ENCODE measurements at regions not wholly inside any gene's neighbourhood (a gene's known extent, or its start where the extent isn't known, plus 50 kb on each side); places are given as distances from the start of the nearest gene placed in this dataset.

- no peaks in the 10 kb centered on the region for H3K9me3 ChIP-seq (ENCODE audit: severe bottlenecking)
- no peak for DNase-seq
- H3K36me3 ChIP-seq: no peaks in the 10 kb centered on the region
- H3K27ac ChIP-seq: no peak overlapping the region
- no peak for TF ChIP-seq CTCF (IDR thresholded peaks at IDR 0.05; ENCODE audit: low read depth, low read length)
- H3K4me3 ChIP-seq (ENCODE audit: low read depth, low read length): no peak overlapping the region
- no peaks in the 10 kb centered on the region for H3K27me3 ChIP-seq (ENCODE audit: insufficient read depth, low read depth, severe bottlenecking)
Measured at GRCh38 chr6:14051355-14051754, 66.2 kb upstream of the CD83 start.

- H3K27me3 ChIP-seq (ENCODE audit: insufficient read depth, low read depth, severe bottlenecking): no peaks in the 10 kb centered on the region
- no peak for DNase-seq
- no peak for TF ChIP-seq CTCF (IDR thresholded peaks at IDR 0.05; ENCODE audit: low read depth, low read length)
Measured at GRCh38 chr6:14053811-14054210, 63.8 kb upstream of the CD83 start.

GRCh38 chr6:14055541-14055940 lies 62.0 kb upstream of the CD83 start:
- H3K27ac ChIP-seq: no peak overlapping the region
- TF ChIP-seq CTCF (IDR thresholded peaks at IDR 0.05; ENCODE audit: low read depth, low read length): no peak
- no peak overlapping the region for H3K4me3 ChIP-seq (ENCODE audit: low read depth, low read length)
- H3K36me3 ChIP-seq: no peaks in the 10 kb centered on the region
- no peaks in the 10 kb centered on the region for H3K9me3 ChIP-seq (ENCODE audit: severe bottlenecking)
- no peaks in the 10 kb centered on the region for H3K27me3 ChIP-seq (ENCODE audit: insufficient read depth, low read depth, severe bottlenecking)
- DNase-seq: no peak

More at GRCh38 chr6:14053811-14054210, 63.8 kb upstream of the CD83 start:
- H3K27ac ChIP-seq: no peak overlapping the region
- H3K4me3 ChIP-seq (ENCODE audit: low read depth, low read length): no peak overlapping the region
- no peaks in the 10 kb centered on the region for H3K9me3 ChIP-seq (ENCODE audit: severe bottlenecking)
- H3K36me3 ChIP-seq: no peaks in the 10 kb centered on the region

GRCh38 chr6:14058029-14058695 lies 59.4 kb upstream of the CD83 start:
- Histone ChIP-seq H3K27me3 (ENCODE audit: insufficient read depth, low read depth, severe bottlenecking) (no peaks in the 10 kb centered on the region), H3K36me3 (no peaks in the 10 kb centered on the region), H3K27ac (no peak overlapping the region), H3K4me3 (ENCODE audit: low read depth, low read length) (no peak overlapping the region), H3K9me3 (ENCODE audit: severe bottlenecking) (peaks cover 12% of the 10 kb centered on the region)
- no peak for DNase-seq
- TF ChIP-seq CTCF (IDR thresholded peaks at IDR 0.05; ENCODE audit: low read depth, low read length): no peak

GRCh38 chr6:14058735-14059134 lies 58.8 kb upstream of the CD83 start:
- no peak overlapping the region for H3K27ac ChIP-seq
- no peak for TF ChIP-seq CTCF (IDR thresholded peaks at IDR 0.05; ENCODE audit: low read depth, low read length)

More at GRCh38 chr6:14058735-14059134, 58.8 kb upstream of the CD83 start:
- no peak for DNase-seq
- Histone ChIP-seq H3K9me3 (ENCODE audit: severe bottlenecking) (peaks cover 13% of the 10 kb centered on the region), H3K27me3 (ENCODE audit: insufficient read depth, low read depth, severe bottlenecking) (no peaks in the 10 kb centered on the region), H3K4me3 (ENCODE audit: low read depth, low read length) (no peak overlapping the region), H3K36me3 (no peaks in the 10 kb centered on the region)
